Astrocyte (in vitro differentiated cells and primary cell): ENCODE measurements at regions not wholly inside any gene's neighbourhood (a gene's known extent, or its start where the extent isn't known, plus 50 kb on each side); places are given as distances from the start of the nearest gene placed in this dataset.

Experiments used
- CTCF ChIP-seq: IDR thresholded peaks from 2 replicates; pipeline ENCODE4 v1.5.1; 2011; ENCODE audit warnings: low read depth, mild to moderate bottlenecking, inconsistent platforms, low read length, moderate library complexity; ENCODE audit not compliant: insufficient read depth
- EZH2 ChIP-seq: IDR thresholded peaks from 2 replicates; pipeline ENCODE4 v1.6.1; 2012; ENCODE audit warnings: mild to moderate bottlenecking, low read length, inconsistent platforms; ENCODE audit not compliant: insufficient read depth

- TF ChIP-seq CTCF (peak; percentile 95), EZH2 (no peak)
These were observed 105.4 kb downstream of the PERP start for GRCh38 chr6:138001750-138002349.
